KMS-11 (cell line): ENCODE measurements at regions not wholly inside any gene's neighbourhood (a gene's known extent, or its start where the extent isn't known, plus 50 kb on each side); places are given as distances from the start of the nearest gene placed in this dataset.

Experiments used
- H2AFZ ChIP-seq: fragments of 200-600 bp; sonication (generic); 2 replicates; pipeline ENCODE4 v1.6.1; 2016; ENCODE audit warnings: antibody characterized with exemption, mixed run types, low read depth
- H3K27ac ChIP-seq: fragments of 200-600 bp; sonication (generic); 2 replicates; pipeline ENCODE4 v1.6.1; 2016; ENCODE audit warnings: mild to moderate bottlenecking, mixed run types
- H3K27me3 ChIP-seq: fragments of 200-600 bp; sonication (generic); 2 replicates; pipeline ENCODE4 v1.6.1; 2017; ENCODE audit warnings: mild to moderate bottlenecking, low read depth, mixed run types, moderate library complexity; ENCODE audit not compliant: insufficient read depth
- H3K36me3 ChIP-seq: fragments of 200-600 bp; sonication (generic); 2 replicates; pipeline ENCODE4 v1.6.1; 2017; ENCODE audit warnings: mild to moderate bottlenecking, mixed run types; ENCODE audit not compliant: insufficient read depth
- H3K4me1 ChIP-seq: fragments of 200-600 bp; sonication (generic); 2 replicates; pipeline ENCODE4 v1.6.1; 2016; ENCODE audit warnings: mild to moderate bottlenecking, low read depth, mixed run types; ENCODE audit not compliant: poor library complexity, severe bottlenecking
- H3K4me2 ChIP-seq: fragments of 200-600 bp; sonication (generic); 2 replicates; pipeline ENCODE4 v1.7.0; 2016; ENCODE audit warnings: mild to moderate bottlenecking, mixed run types
- H3K4me3 ChIP-seq: fragments of 200-600 bp; sonication (generic); IDR thresholded peaks from 2 replicates; pipeline ENCODE4 v1.6.1; 2017; ENCODE audit warnings: low read depth, low read length, mixed read lengths; ENCODE audit not compliant: insufficient read depth
- H3K79me2 ChIP-seq: fragments of 200-600 bp; sonication (generic); 2 replicates; pipeline ENCODE4 v1.6.1; 2016; ENCODE audit warnings: low read depth, mixed run types; ENCODE audit not compliant: insufficient read depth
- H3K9ac ChIP-seq: fragments of 200-600 bp; sonication (generic); 2 replicates; pipeline ENCODE4 v1.6.1; 2016; ENCODE audit warnings: mild to moderate bottlenecking, mixed run types
- H4K20me1 ChIP-seq: fragments of 200-600 bp; sonication (generic); 2 replicates; pipeline ENCODE4 v1.6.1; 2016; ENCODE audit warnings: mild to moderate bottlenecking, mixed run types; ENCODE audit not compliant: insufficient read depth
- TF ChIP-seq, protein P1 (sequence below): fragments of 200-600 bp; sonication (generic); conservative IDR thresholded peaks from 2 replicates; pipeline ENCODE4 v1.6.1; 2017; ENCODE audit warnings: low read depth, mild to moderate bottlenecking, antibody characterized with exemption, low read length, moderate library complexity, mixed read lengths

DNA sequence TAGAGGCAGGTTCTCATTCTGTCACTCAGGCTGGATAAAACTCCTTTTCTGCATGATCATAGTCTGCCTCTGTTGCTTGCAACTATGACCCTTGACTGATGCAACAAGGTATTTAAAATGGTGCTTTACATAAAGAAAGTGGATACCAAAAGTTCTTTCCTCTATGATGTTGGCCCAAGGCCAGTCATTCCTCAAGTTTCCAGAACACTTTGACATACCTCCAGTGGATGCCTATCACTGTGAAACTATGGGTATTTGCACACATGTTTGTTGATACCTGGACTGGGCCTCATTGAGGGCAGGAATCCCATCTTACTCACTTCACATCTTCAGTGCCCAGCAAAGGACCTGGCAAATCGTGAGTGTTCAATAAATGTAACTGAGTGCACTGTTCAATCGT lies 159.0 kb upstream of the ZC3H12C start:
- no peak overlapping the region for H3K9ac ChIP-seq
- TF ChIP-seq, protein P1, sequence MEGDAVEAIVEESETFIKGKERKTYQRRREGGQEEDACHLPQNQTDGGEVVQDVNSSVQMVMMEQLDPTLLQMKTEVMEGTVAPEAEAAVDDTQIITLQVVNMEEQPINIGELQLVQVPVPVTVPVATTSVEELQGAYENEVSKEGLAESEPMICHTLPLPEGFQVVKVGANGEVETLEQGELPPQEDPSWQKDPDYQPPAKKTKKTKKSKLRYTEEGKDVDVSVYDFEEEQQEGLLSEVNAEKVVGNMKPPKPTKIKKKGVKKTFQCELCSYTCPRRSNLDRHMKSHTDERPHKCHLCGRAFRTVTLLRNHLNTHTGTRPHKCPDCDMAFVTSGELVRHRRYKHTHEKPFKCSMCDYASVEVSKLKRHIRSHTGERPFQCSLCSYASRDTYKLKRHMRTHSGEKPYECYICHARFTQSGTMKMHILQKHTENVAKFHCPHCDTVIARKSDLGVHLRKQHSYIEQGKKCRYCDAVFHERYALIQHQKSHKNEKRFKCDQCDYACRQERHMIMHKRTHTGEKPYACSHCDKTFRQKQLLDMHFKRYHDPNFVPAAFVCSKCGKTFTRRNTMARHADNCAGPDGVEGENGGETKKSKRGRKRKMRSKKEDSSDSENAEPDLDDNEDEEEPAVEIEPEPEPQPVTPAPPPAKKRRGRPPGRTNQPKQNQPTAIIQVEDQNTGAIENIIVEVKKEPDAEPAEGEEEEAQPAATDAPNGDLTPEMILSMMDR = no peak
- no peak overlapping the region for H2AFZ ChIP-seq
- no peaks in the 10 kb centered on the region for H3K79me2 ChIP-seq
- no peaks in the 10 kb centered on the region for H3K36me3 ChIP-seq
- no peak overlapping the region for H3K27ac ChIP-seq
- H3K4me1 ChIP-seq = no peaks in the 10 kb centered on the region
- H4K20me1 ChIP-seq = no peaks in the 10 kb centered on the region
- H3K4me3 ChIP-seq = no peak overlapping the region
- H3K27me3 ChIP-seq = no peaks in the 10 kb centered on the region
- H3K4me2 ChIP-seq = no peak overlapping the region

DNA sequence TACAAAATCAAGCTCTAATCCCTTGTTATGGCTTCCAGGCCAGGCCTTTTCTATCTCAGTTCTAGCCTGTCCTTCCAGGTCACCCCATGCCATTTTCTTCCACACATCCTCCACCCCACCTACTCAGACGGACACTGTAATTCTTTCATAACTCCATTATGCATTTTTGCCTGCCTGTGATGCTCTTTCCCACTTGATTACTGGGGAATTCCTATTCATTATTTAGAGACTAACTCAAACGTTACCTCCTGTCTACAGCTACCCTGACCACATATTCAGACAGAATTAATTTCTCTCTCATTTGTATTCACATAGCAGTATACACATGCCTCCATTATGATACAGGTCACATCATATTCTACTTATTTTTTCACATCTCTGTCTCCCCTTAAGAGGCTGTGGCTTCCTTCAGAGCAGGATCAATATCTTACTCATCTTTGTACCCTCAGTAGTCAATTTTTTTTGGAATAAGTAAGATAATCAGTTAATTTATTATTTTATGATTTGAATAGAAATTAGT lies 156.5 kb upstream of the ZC3H12C start:
- H2AFZ ChIP-seq = no peak overlapping the region
- H4K20me1 ChIP-seq = no peaks in the 10 kb centered on the region
- H3K27ac ChIP-seq = no peak overlapping the region
- no peak overlapping the region for H3K4me3 ChIP-seq
- no peaks in the 10 kb centered on the region for H3K79me2 ChIP-seq
- no peak overlapping the region for H3K4me2 ChIP-seq
- H3K27me3 ChIP-seq = no peaks in the 10 kb centered on the region
- TF ChIP-seq, protein P1 = no peak
- no peaks in the 10 kb centered on the region for H3K4me1 ChIP-seq
- no peaks in the 10 kb centered on the region for H3K36me3 ChIP-seq
- H3K9ac ChIP-seq = no peak overlapping the region

DNA sequence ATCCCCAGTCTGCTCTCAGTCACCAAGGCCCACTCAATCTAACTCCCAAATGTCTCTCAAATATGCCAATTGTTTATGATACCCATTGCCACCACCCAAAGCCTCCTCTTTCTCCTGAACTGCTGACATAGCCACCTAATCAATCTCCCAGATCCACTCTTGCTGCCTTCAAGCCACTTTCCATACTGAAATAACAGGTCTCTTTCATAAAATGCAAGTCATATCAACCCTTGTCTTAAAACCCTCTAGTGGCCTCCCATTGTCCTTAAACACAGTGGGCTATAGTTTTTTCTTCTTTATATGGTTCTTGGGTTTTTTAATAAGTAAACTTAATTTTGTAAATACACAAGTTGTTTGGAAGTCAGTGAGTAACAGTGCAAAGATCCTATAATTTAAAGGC lies 155.2 kb upstream of the ZC3H12C start:
- no peak overlapping the region for H2AFZ ChIP-seq

DNA sequence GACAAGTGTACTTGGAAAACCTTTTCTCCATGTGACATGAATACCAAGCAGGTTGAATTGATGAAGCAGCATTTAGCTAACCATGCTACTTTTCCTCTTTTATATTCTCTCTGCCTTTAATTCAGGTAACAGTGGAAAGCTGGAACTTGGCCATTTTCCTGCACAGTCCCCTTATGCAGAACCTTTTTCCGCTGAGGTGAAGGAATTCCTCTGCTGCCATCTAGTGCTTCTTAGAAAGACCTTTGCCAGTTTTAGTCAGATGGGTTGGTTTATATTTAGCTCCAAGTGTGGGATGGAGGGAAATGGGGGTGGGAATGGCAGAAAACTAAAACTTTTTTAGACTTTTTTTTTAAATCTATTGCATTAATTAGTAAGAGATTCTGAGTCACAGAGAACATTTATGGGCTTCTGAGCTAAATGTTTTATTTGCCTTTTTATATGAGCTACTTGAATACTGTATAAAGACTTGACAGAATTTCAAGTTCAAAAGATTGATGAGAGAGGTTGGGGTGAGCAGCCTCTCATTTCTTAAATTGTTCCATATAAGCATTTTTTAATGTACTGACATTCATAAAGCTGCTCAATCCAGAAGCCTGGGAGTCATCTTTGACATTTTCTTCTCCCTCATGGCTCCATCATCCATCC lies 153.9 kb upstream of the ZC3H12C start:
- Histone ChIP-seq H3K27ac (no peak overlapping the region), H2AFZ (no peak overlapping the region), H3K79me2 (no peaks in the 10 kb centered on the region), H3K4me1 (no peaks in the 10 kb centered on the region), H4K20me1 (no peaks in the 10 kb centered on the region), H3K27me3 (no peaks in the 10 kb centered on the region), H3K4me2 (no peak overlapping the region), H3K4me3 (no peak overlapping the region), H3K9ac (no peak overlapping the region), H3K36me3 (no peaks in the 10 kb centered on the region)
- TF ChIP-seq, protein P1 = peak; percentile 63

More for the DNA sequence above, 155.2 kb upstream of the ZC3H12C start:
- no peak overlapping the region for H3K4me2 ChIP-seq
- H3K9ac ChIP-seq = no peak overlapping the region
- no peak overlapping the region for H3K27ac ChIP-seq
- H3K4me3 ChIP-seq = no peak overlapping the region
- no peaks in the 10 kb centered on the region for H3K36me3 ChIP-seq
- no peaks in the 10 kb centered on the region for H3K79me2 ChIP-seq
- H3K4me1 ChIP-seq = no peaks in the 10 kb centered on the region
- no peaks in the 10 kb centered on the region for H4K20me1 ChIP-seq
- no peaks in the 10 kb centered on the region for H3K27me3 ChIP-seq
- TF ChIP-seq, protein P1 = no peak
